Activated CD4-positive, alpha-beta T cell treated with anti-CD3 and anti-CD28 coated beads for 48 hours (primary cell): ENCODE measurements at regions not wholly inside any gene's neighbourhood (a gene's known extent, or its start where the extent isn't known, plus 50 kb on each side); places are given as distances from the start of the nearest gene placed in this dataset.

Experiments
- DNase-seq: peaks from one replicate; pipeline ENCODE4 v3.0.0-alpha.2; 2020

DNA sequence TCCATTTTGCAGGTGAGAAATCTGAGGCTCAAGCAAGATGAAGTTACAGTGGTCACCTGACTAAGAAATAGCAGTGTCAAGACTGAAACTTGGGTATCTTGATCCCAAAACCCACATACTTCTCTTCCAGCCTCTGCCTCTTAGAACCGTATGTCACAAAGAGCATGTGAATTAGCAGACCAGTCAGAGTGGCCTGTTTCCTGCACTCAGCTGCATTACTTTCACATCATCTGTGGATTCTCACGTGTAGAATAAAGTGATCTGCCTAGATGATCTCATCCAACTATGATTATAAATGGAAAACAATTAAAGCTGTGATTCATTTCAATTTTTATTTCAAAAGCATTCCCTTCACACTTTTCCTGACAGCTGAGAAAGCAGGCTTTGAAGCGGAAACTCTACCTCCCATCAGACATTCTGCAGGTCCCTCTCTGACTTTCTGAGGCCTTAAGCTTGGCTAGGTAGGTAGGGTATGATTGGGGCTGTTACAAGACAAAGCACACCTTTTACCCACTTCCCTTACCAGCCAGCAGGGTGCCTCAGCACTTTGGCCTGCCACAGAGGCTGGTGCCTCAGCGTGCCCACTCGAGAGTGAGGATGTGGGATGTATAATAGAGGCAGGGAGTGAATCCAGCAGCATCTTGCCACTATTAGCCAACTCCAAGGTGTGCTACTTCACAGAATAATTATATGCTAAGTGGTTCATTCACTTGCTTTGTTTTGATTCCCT lies 70.2 kb upstream of the PDE1C start:
- no peak for DNase-seq

DNA sequence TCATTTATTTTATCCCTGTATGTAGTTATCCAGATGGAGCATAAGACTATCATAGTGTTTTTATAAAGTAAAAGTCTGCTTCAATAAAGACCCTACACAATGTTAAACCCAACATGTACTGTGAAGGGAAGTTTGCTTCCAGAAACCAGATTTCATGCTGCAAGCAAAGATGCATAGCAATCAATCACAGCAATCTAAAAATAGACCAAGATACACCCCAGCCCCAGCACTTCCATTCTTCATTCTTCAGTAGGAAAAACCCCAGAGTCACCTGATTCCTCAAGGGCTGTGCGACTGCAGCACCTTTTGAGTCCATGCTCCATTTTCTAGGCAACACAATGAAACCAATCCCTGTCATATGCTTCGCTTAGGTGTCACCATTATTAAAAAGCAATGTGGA lies 66.9 kb upstream of the PDE1C start:
- DNase-seq, result no peak

DNA sequence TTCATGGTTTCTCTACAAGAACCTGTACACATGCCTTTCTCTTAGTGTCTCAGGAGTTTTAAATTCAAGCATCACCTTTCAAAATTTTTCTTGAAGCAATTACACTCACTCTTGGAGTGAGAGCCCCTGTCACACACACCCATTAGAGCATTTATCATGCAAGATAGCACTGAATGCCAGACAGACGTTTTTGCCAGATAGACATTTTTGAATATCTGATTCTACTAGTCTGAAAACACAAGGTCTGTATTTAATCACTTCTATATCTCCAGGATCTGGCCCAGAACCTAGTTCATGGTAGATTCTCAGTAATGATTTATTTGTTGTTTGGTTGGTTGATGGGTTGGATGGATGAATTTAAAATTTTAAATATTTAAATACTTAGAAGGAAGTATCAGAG lies 60.9 kb upstream of the PDE1C start:
- DNase-seq, result no peak

DNA sequence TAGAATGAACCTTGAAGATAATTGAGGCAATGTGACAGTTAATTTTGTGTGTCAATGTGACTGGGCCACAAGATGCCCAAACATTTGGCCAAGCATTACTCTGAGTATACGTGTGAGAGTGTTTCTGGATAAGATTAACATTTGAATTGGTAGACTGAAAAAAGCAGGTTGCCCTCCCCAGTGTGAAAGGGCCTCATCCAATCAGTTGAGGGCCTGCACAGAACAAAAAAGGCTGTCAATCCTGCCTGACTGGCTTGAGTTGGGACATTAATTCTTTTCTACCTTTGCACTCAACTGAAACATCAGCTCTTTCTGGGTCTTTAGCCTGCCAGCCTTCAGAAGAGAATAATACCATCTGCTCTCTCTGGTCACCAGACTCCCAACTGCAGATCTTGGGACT lies 56.6 kb upstream of the PDE1C start:
- DNase-seq, result no peak
